ENCODE measurements at regions not wholly inside any gene's neighbourhood (a gene's known extent, or its start where the extent isn't known, plus 50 kb on each side); places are given as distances from the start of the nearest gene placed in this dataset.
"Not testable (repeated sequence)": the region's sequence is repeated elsewhere in the genome, so short reads cannot be mapped to it uniquely, and the experiment has no call there.

DNA sequence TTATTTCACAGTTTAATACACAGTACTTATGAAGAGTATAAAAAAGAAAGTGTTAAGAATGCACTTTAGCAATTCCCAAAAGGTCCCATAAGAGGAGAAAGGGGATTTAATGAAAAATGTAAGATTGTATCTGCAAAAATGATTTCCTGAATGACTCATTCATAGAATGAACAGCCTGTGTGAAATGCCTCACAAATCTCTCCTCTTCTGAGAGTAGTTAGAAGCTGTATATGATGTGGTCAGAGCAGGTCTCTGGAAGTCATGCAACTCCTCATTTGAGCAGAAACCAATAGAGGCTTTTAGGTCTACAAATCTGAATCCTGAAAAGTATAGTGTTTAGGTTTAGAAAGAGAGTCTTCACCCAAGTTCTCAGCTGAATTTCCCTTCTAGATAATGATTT, 381.3 kb upstream of the INTU start (continued):
- TF ChIP-seq CSRNP3 (CRISPR knock-in tag; IDR thresholded peaks at IDR 0.05) (no peak), GLIS3 (CRISPR knock-in tag; IDR thresholded peaks at IDR 0.05) (no peak), ZFP30 (CRISPR knock-in tag; IDR thresholded peaks at IDR 0.05) (no peak), ZNF565 (CRISPR knock-in tag; conservative IDR thresholded peaks at IDR 0.05; ENCODE audit: low read depth) (no peak), ESRRG (CRISPR knock-in tag; IDR thresholded peaks at IDR 0.05) (no peak), SNAI2 (CRISPR knock-in tag; IDR thresholded peaks at IDR 0.05) (no peak), ZC3H10 (CRISPR knock-in tag; IDR thresholded peaks at IDR 0.05) (no peak), ZNF8 (CRISPR knock-in tag; IDR thresholded peaks at IDR 0.05) (no peak), CREB5 (CRISPR knock-in tag; IDR thresholded peaks at IDR 0.05; ENCODE audit: low read depth) (no peak), PPARA (CRISPR knock-in tag; IDR thresholded peaks at IDR 0.05; ENCODE audit: borderline replicate concordance) (no peak)

GRCh38 chr4:127256500-127256899, 376.3 kb upstream of the INTU start:
- TF ChIP-seq OSR1 (CRISPR knock-in tag; IDR thresholded peaks at IDR 0.05) (no peak), ISL1 (CRISPR knock-in tag; IDR thresholded peaks at IDR 0.05) (no peak), ZC3H10 (CRISPR knock-in tag; IDR thresholded peaks at IDR 0.05) (no peak), ZFP30 (CRISPR knock-in tag; IDR thresholded peaks at IDR 0.05) (no peak), PPARA (CRISPR knock-in tag; IDR thresholded peaks at IDR 0.05; ENCODE audit: borderline replicate concordance) (no peak), ZFP3 (CRISPR knock-in tag; IDR thresholded peaks at IDR 0.05) (no peak)
- no peak for ATAC-seq

DNA sequence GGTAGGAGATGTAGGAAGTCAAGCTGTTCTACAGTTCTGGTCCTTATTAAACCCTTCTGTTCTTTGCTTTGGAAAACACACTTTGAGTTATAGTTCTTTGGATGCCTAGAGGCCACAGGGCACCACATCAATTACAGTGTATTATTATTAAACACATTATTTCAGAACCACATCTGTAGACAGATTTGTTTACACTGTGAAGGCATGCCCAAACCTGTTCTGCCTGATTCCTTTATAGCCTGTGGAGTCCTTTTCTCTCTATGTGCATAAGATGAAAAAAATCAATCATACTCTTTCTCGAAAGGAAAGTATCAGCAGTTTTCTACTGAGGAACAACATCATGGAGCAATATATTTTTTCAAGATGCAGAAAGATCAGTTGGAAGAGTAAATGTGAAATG, 371.3 kb upstream of the INTU start:
- ATAC-seq = no peak
- TF ChIP-seq ISL1 (CRISPR knock-in tag; IDR thresholded peaks at IDR 0.05) (no peak), CSRNP3 (CRISPR knock-in tag; IDR thresholded peaks at IDR 0.05) (no peak), BACH2 (CRISPR knock-in tag; IDR thresholded peaks at IDR 0.05; ENCODE audit: borderline replicate concordance) (no peak), ZNF70 (CRISPR knock-in tag; IDR thresholded peaks at IDR 0.05) (no peak), ZNF8 (CRISPR knock-in tag; IDR thresholded peaks at IDR 0.05) (no peak), PATZ1 (CRISPR knock-in tag; IDR thresholded peaks at IDR 0.05; ENCODE audit: borderline replicate concordance) (no peak), TSHZ2 (CRISPR knock-in tag; IDR thresholded peaks at IDR 0.05) (no peak), ZFP3 (CRISPR knock-in tag; IDR thresholded peaks at IDR 0.05) (no peak), ZC3H10 (CRISPR knock-in tag; IDR thresholded peaks at IDR 0.05) (no peak), SNAI2 (CRISPR knock-in tag; IDR thresholded peaks at IDR 0.05) (no peak)

DNA sequence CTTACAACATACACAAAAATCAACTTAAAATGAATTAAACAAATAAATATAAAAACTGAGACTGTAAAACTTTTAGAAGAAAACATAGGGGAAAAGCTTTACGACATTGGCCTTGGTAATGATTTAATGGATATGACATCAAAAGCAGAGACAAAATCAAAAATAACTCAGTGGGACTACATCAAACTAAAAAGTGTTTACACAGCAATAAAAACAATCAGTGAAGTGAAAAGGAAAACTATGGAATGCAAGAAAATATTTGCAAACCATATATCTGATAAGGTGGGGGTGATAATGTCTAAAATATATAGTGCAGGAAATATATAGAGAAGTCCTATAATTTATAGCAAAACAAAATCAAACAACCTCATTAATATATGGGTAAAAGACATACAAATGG, 364.4 kb upstream of the INTU start:
- no peak for ATAC-seq
- TF ChIP-seq ZNF8 (CRISPR knock-in tag; IDR thresholded peaks at IDR 0.05) = no peak
- TF ChIP-seq CSDC2 (CRISPR knock-in tag; IDR thresholded peaks at IDR 0.05) = no peak
- TF ChIP-seq RARB (CRISPR knock-in tag; IDR thresholded peaks at IDR 0.05) = no peak
- no peak for TF ChIP-seq ZNF70 (CRISPR knock-in tag; IDR thresholded peaks at IDR 0.05)
- TF ChIP-seq TOX (CRISPR knock-in tag; IDR thresholded peaks at IDR 0.05; ENCODE audit: borderline replicate concordance) = no peak
- no peak for TF ChIP-seq TCF4 (CRISPR knock-in tag; IDR thresholded peaks at IDR 0.05; ENCODE audit: borderline replicate concordance)
- TF ChIP-seq PPARA (CRISPR knock-in tag; IDR thresholded peaks at IDR 0.05; ENCODE audit: borderline replicate concordance) = no peak
- TF ChIP-seq CSRNP3 (CRISPR knock-in tag; IDR thresholded peaks at IDR 0.05) = no peak
- no peak for TF ChIP-seq ARNTL (CRISPR knock-in tag; IDR thresholded peaks at IDR 0.05; ENCODE audit: borderline replicate concordance, low read depth)
- no peak for TF ChIP-seq PATZ1 (CRISPR knock-in tag; IDR thresholded peaks at IDR 0.05; ENCODE audit: borderline replicate concordance)
- TF ChIP-seq OSR1 (CRISPR knock-in tag; IDR thresholded peaks at IDR 0.05) = no peak
- no peak for TF ChIP-seq GLIS3 (CRISPR knock-in tag; IDR thresholded peaks at IDR 0.05)

- not testable (repeated sequence) for ATAC-seq
These were observed 355.7 kb upstream of the INTU start for GRCh38 chr4:127277023-127277422.
